ENCODE measurements at regions not wholly inside any gene's neighbourhood (a gene's known extent, or its start where the extent isn't known, plus 50 kb on each side); places are given as distances from the start of the nearest gene placed in this dataset.

DNA sequence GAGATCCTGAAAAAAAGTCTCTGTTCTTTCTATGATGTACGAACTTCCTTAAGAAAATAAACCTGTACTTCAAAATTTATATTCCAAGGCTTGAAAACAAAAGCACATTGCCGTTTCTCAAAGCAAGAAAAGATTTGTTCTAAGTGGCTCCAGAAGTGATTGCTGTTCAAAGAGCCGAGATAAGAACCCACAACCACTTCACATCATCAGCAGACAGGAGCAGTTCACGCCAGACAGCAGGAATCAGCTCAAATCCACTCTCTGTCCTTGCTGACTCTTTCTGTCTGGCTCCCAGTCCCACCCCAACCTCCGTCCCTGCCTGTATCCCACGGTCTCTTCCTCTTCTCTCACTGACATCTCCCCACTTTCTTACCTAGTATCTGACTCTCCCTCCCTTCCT lies 85.0 kb upstream of the MYOCD start:
- Histone ChIP-seq H3K9me3 (no peaks in the 10 kb centered on the region), H3K36me3 (ENCODE audit: low read depth) (no peaks in the 10 kb centered on the region), H3K4me1 (ENCODE audit: low read depth) (no peaks in the 10 kb centered on the region), H3K4me3 (no peak overlapping the region)
- intact Hi-C loops (cut with DNase I, micrococcal nuclease) = no loop called here
- no peak for DNase-seq
- TF ChIP-seq, protein P1, sequence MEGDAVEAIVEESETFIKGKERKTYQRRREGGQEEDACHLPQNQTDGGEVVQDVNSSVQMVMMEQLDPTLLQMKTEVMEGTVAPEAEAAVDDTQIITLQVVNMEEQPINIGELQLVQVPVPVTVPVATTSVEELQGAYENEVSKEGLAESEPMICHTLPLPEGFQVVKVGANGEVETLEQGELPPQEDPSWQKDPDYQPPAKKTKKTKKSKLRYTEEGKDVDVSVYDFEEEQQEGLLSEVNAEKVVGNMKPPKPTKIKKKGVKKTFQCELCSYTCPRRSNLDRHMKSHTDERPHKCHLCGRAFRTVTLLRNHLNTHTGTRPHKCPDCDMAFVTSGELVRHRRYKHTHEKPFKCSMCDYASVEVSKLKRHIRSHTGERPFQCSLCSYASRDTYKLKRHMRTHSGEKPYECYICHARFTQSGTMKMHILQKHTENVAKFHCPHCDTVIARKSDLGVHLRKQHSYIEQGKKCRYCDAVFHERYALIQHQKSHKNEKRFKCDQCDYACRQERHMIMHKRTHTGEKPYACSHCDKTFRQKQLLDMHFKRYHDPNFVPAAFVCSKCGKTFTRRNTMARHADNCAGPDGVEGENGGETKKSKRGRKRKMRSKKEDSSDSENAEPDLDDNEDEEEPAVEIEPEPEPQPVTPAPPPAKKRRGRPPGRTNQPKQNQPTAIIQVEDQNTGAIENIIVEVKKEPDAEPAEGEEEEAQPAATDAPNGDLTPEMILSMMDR (IDR thresholded peaks at IDR 0.05) = no peak
- no peak for ATAC-seq

DNA sequence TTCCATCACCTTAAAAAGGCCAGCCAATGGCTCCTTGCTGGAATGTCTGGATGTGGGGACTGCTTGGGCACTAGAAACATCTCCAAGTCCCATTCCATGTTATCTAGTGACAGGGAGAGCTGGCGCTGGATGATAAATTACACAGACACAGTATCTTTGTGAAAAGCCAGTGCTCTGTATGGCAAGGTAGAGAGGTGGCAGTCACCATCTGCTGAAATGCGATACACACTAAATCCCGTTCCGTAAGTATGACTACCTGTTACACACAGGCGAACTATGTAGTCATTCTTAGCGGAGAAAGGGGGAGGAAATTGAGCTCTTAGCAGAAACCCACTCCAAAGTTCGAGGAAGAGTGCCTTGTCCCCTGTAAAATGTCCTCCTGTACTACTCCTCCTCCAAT lies 81.0 kb upstream of the MYOCD start:
- Histone ChIP-seq H3K36me3 (ENCODE audit: low read depth) (no peaks in the 10 kb centered on the region), H3K4me3 (no peak overlapping the region), H3K9me3 (no peaks in the 10 kb centered on the region), H3K4me1 (ENCODE audit: low read depth) (no peaks in the 10 kb centered on the region)
- intact Hi-C loops (cut with DNase I, micrococcal nuclease) = no loop called here
- TF ChIP-seq, protein P1 (IDR thresholded peaks at IDR 0.05) = no peak
- no peak for DNase-seq
- no peak for ATAC-seq

DNA sequence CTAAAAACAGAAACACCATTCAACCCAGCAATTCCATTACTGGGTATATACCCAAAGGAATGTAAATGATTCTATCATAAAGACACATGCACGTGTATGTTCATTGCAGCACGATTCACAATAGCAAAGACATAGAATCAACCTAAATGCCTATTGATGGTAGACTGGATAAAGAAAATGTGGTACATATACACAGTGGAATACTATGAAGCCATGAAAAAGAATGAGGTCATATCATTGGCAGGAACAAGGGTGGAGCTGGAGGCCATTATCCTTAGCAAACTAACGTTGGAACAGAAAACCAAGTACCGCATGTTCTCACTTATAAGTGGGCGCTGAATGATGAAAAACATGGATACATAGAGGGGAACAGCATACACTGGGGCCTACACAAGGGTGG lies 77.2 kb upstream of the MYOCD start:
- intact Hi-C loops (cut with DNase I, micrococcal nuclease) = no loop called here
- Histone ChIP-seq H3K4me1 (ENCODE audit: low read depth) (no peaks in the 10 kb centered on the region), H3K36me3 (ENCODE audit: low read depth) (no peaks in the 10 kb centered on the region), H3K4me3 (no peak overlapping the region), H3K9me3 (no peaks in the 10 kb centered on the region)
- ATAC-seq (no peak), DNase-seq (no peak)
- TF ChIP-seq, protein P1 (IDR thresholded peaks at IDR 0.05) = no peak

DNA sequence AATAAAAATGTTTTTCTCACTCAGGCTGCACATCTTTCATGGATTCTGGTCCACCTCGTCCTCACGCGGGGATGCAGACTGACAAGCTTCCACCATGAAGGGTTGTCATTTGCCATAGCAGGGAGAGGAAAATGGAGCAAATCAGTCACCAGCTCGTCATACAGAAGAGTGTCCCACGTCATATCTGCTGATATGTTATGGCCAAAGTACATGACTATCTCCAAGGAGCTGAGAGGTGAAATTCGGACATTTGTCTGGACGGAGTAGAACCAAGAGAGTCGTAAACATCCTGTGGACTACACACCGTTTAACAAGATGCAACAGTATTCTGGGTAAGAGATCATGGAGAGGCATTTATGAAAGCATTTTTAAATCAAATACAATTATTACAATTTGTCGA lies 75.3 kb upstream of the MYOCD start:
- Histone ChIP-seq H3K9me3 (no peaks in the 10 kb centered on the region), H3K4me1 (ENCODE audit: low read depth) (no peaks in the 10 kb centered on the region), H3K36me3 (ENCODE audit: low read depth) (no peaks in the 10 kb centered on the region), H3K4me3 (no peak overlapping the region)
- ATAC-seq = no peak
- intact Hi-C loops (cut with DNase I, micrococcal nuclease) = no loop called here
- TF ChIP-seq, protein P1 (IDR thresholded peaks at IDR 0.05) = no peak
- no peak for DNase-seq

DNA sequence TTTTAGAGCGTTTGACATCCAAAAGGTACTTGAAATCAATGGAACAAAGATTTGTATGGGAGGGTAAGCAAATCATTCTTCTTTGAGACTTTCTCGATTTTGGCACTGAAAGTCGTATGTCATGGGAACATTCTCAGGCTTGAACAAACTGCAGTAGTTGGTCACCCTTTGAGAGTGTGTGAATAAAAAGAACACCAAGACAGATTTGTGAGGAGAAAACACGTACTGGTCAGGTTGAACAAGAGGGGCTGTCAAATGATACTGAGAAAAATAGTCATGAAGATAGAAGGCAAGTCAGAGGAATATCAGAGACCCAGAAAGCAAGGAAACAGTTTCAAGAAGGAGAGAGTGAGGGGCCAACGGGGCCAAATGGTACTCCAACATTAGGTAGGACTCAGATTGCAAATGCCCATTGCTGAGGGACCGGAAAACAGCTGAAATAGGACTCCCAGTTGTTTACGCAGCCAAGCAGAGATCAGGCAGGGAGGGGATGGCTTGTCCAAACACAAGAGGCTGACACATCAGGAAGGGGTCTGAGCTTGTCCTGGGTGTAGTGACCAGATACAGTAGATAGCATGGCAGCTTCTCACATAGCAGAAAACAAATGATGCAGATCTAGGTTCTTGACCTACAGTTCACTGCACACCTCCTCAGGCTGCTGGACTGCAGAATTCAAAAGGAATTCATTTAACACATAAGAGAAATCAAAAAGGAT lies 74.5 kb upstream of the MYOCD start:
- no peak for ATAC-seq

More for the DNA sequence above, 74.5 kb upstream of the MYOCD start:
- Histone ChIP-seq H3K9me3 (no peaks in the 10 kb centered on the region), H3K36me3 (ENCODE audit: low read depth) (no peaks in the 10 kb centered on the region), H3K4me1 (ENCODE audit: low read depth) (no peaks in the 10 kb centered on the region), H3K4me3 (no peak overlapping the region)
- TF ChIP-seq, protein P1 (IDR thresholded peaks at IDR 0.05) = no peak
- DNase-seq = no peak
- intact Hi-C loops (cut with DNase I, micrococcal nuclease) = no loop called here
